GM10266 (cell line): ENCODE measurements at regions not wholly inside any gene's neighbourhood (a gene's known extent, or its start where the extent isn't known, plus 50 kb on each side); places are given as distances from the start of the nearest gene placed in this dataset.

ENCODE experiments used
- DNase-seq: peaks from one replicate; pipeline ENCODE4 v3.0.0; 2012; ENCODE audit errors: extremely low spot score
- CTCF ChIP-seq: IDR thresholded peaks from 2 replicates; pipeline ENCODE4 v1.5.1; 2012; ENCODE audit warnings: mild to moderate bottlenecking, low read depth; ENCODE audit not compliant: control insufficient read depth, insufficient read depth; ENCODE audit errors: missing control alignments

- TF ChIP-seq CTCF = no peak
- DNase-seq = no peak
Observed at GRCh38 chr1:98210563-98210962, 289.7 kb upstream of the DPYD start.

DNA sequence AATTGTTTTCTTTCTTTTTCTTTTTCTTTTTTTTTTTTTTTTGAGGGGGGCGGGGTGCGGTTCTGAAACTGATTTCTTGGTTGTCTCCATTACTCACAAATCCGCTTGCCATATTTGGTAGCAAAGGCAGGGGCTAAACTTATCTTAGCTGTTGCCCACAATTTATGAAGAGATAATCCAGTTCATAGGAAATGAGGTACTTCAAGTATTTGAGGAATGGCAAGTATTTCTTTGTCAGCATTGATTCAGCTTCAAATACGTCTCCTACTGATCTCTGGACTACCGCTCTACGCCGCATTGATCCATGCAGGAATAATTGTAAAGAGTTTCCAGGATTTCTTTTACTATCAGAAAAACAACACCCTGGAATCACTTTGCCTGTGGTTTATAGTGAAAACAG, 289.2 kb upstream of the DPYD start:
- no peak for DNase-seq
- TF ChIP-seq CTCF = no peak

GRCh38 chr1:98205291-98206017, 284.6 kb upstream of the DPYD start:
- no peak for DNase-seq
- no peak for TF ChIP-seq CTCF

DNA sequence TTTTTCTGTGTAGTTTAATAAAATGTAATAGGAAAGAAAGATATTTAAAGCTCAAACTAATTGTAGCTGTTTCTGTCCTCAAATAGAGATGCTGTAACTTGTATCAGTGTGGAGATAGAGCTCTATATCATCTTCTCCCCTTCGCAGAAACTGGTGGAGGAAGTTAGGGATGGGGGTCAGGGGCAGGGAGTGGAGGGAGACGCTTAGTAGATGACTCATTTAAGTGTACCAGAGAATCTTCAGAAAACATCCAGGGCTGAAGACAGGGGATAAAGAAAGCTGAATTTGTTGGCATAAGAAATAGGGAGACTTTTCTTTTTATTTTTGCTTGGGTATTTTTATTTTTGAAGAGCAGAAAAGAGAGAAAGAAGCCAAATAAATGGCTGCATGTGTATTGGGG, 282.6 kb upstream of the DPYD start:
- DNase-seq = no peak
- no peak for TF ChIP-seq CTCF

GRCh38 chr1:98201666-98202081, 280.8 kb upstream of the DPYD start:
- no peak for DNase-seq
- TF ChIP-seq CTCF = no peak

GRCh38 chr1:98197356-98197755, 276.5 kb upstream of the DPYD start:
- no peak for DNase-seq
- no peak for TF ChIP-seq CTCF

GRCh38 chr1:98196012-98196411, 275.2 kb upstream of the DPYD start:
- no peak for DNase-seq
- TF ChIP-seq CTCF = no peak
